Spleen (tissue), 11 donors: ENCODE measurements at regions not wholly inside any gene's neighbourhood (a gene's known extent, or its start where the extent isn't known, plus 50 kb on each side); places are given as distances from the start of the nearest gene placed in this dataset.
"Not testable (repeated sequence)": the region's sequence is repeated elsewhere in the genome, so short reads cannot be mapped to it uniquely, and the experiment has no call there.

Experiments used
- DNase-seq: peaks from one replicate; pipeline ENCODE4 v3.0.0-alpha.2; 2020
- H3K27ac ChIP-seq, 8 donors: fragments of 200-600 bp; sonication (generic) in 7 of 8; 1 replicate in 4 of 8; 2 replicates in 4 of 8; pipeline versions ENCODE4 v1.5.0 to v1.8.0; 2016 to 2021; ENCODE audit warnings: inconsistent platforms in 4 of 8, mild to moderate bottlenecking in 4 of 8, moderate library complexity in 1 of 8
- H3K27me3 ChIP-seq, 7 donors: fragments of 200-600 bp; sonication (generic) in 6 of 7; replicated peaks in 1 of 7; 1 replicate in 4 of 7; 2 replicates in 3 of 7; pipeline versions ENCODE4 v1.5.0 to v1.8.0; 2016 to 2021; ENCODE audit warnings: inconsistent platforms in 3 of 7, mild to moderate bottlenecking in 1 of 7
- H3K36me3 ChIP-seq, 6 donors: fragments of 200-600 bp; sonication (generic) in 5 of 6; 1 replicate in 4 of 6; 2 replicates in 2 of 6; pipeline versions ENCODE4 v1.5.0 to v1.8.0; 2016 to 2021; ENCODE audit warnings: inconsistent platforms in 2 of 6
- H3K4me1 ChIP-seq, 6 donors: fragments of 200-600 bp; sonication (generic) in 5 of 6; 1 replicate in 3 of 6; 2 replicates in 3 of 6; pipeline versions ENCODE4 v1.5.0 to v1.8.0; 2016 to 2021; ENCODE audit warnings: inconsistent platforms in 3 of 6
- H3K4me3 ChIP-seq, 8 donors: fragments of 200-600 bp; sonication (generic) in 7 of 8; 1 replicate in 4 of 8; 2 replicates in 4 of 8; pipeline versions ENCODE4 v1.5.0 to v1.8.0; 2016 to 2021; ENCODE audit warnings: inconsistent platforms in 4 of 8, mild to moderate bottlenecking in 4 of 8, moderate library complexity in 2 of 8
- H3K9me3 ChIP-seq, 8 donors: fragments of 200-600 bp; sonication (generic) in 7 of 8; 1 replicate in 4 of 8; 2 replicates in 4 of 8; pipeline versions ENCODE4 v1.5.0 to v1.8.0; 2016 to 2021; ENCODE audit warnings: inconsistent platforms in 4 of 8
- POLR2A ChIP-seq, 3 donors: fragments of 450-650 bp; IDR thresholded peaks; one replicate each; pipeline ENCODE4 v1.5.1; 2017; ENCODE audit warnings: antibody characterized with exemption in 3 of 3, mild to moderate bottlenecking in 1 of 3
- POLR2AphosphoS5 ChIP-seq, 3 donors: sonication (generic); formaldehyde crosslinking; IDR thresholded peaks; one replicate each; pipeline ENCODE4 v1.5.1; 2017; ENCODE audit warnings: antibody characterized with exemption in 3 of 3
- WGBS, 5 donors: extraction: QIAGEN DNeasy Blood & Tissue Kit in 3 of 5; methylation state at CpG; one replicate each; pipeline versions ENCODE4 v1.1.5 to v1.1.7; 2013 to 2018; 5-methylcytosine and 5-hydroxymethylcytosine counted together
- intact Hi-C: fragments of 100-400 bp; cut with DNase I; formaldehyde crosslinking; loops from one replicate; pipeline ENCODE4 v1.15.0; 2023; ENCODE audit warnings: low total_unique reads
- TF ChIP-seq, protein P1 (sequence below), 11 experiments: fragments of 200-600 bp in 7 of 11; fragments of 450-650 bp in 4 of 11; sonication (generic) in 4 of 11; IDR thresholded peaks in 8 of 11; conservative IDR thresholded peaks in 3 of 11; 1 replicate in 7 of 11; 2 replicates in 4 of 11; pipeline versions ENCODE4 v1.4.0 to v1.8.0; 2016 to 2021; ENCODE audit warnings: antibody characterized with exemption in 11 of 11, inconsistent platforms in 4 of 11, mild to moderate bottlenecking in 1 of 11
- donor health status: healthy with polysubstance abuse.
- donor health status: DM: no; HTN: no; CAD: no; lungs with moderate emphysema.
- donor health status: DM: no; HTN: no; CAD: no.
- donor health status: Bipolar disorder and iron deficiency.
- donor health status: healthy.
- donor health status: DM: no; HTN: no; CAD: no.
- donor health status: DM: yes; HTN: yes; CAD: no.

DNA sequence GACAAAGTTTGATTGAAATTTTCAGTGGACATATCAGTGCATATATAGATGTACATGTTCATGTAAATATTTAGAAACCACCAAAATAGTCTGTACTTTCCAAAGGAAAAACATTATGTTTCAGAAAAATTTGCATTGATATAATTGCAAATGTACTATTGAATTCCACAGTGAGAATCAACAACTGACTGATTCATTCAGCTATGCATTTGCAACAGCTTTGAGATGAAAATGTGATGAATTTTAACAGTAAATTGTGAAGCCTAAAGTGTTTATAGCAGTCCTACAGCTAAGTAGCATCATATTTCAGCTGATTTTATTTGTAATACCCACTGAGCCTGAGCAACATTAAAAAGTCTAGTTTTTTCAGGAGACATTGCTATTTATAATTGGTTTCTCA, 1647.4 kb upstream of the DDX18 start:
- H3K36me3 ChIP-seq = no peaks in the 10 kb centered on the region
- no peak for DNase-seq
- intact Hi-C loops = no loop called here
- no peak for TF ChIP-seq POLR2A (IDR thresholded peaks at IDR 0.05)
- no peak for TF ChIP-seq POLR2AphosphoS5 (IDR thresholded peaks at IDR 0.05)
- TF ChIP-seq, protein P1, sequence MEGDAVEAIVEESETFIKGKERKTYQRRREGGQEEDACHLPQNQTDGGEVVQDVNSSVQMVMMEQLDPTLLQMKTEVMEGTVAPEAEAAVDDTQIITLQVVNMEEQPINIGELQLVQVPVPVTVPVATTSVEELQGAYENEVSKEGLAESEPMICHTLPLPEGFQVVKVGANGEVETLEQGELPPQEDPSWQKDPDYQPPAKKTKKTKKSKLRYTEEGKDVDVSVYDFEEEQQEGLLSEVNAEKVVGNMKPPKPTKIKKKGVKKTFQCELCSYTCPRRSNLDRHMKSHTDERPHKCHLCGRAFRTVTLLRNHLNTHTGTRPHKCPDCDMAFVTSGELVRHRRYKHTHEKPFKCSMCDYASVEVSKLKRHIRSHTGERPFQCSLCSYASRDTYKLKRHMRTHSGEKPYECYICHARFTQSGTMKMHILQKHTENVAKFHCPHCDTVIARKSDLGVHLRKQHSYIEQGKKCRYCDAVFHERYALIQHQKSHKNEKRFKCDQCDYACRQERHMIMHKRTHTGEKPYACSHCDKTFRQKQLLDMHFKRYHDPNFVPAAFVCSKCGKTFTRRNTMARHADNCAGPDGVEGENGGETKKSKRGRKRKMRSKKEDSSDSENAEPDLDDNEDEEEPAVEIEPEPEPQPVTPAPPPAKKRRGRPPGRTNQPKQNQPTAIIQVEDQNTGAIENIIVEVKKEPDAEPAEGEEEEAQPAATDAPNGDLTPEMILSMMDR (IDR thresholded peaks at IDR 0.05 in 8 of 11, conservative IDR thresholded peaks at IDR 0.05 in 3 of 11) = no peak
- no peaks in the 10 kb centered on the region for H3K27me3 ChIP-seq
- peaks cover 0 to 61% (median 34%) of the 10 kb centered on the region in 8 donors for H3K9me3 ChIP-seq
- H3K4me3 ChIP-seq = no peak overlapping the region
- no peaks in the 10 kb centered on the region for H3K4me1 ChIP-seq
- no peak overlapping the region for H3K27ac ChIP-seq

DNA sequence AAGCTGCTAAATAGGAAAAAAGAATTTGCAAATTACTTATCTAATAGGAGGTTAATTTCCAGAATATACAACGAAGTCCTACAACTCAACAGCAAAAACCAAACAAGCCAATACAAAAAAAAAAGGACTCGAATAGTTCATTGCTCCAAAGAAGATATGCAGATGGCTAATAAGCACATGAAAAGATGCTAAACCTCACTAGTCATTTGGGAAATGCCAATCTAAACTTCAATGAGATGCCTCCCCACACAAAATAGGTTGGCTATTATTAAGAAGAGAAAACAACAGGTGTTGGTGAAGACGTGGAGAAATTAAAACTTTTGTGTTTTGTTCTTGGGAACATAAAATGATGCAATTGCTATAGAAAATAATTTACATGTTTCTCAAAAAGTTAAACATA, 1634.4 kb upstream of the DDX18 start:
- Histone ChIP-seq H3K27ac (no peak overlapping the region), H3K36me3 (no peaks in the 10 kb centered on the region), H3K4me3 (no peak overlapping the region), H3K27me3 (no peaks in the 10 kb centered on the region), H3K4me1 (no peaks in the 10 kb centered on the region), H3K9me3 (peaks cover 0 to 43% (median 9%) of the 10 kb centered on the region in 8 donors)
- WGBS, 5 donors = 33 to 42% (median 37%) methylated on average over 3 of the region's 3 CpGs
- no peak for DNase-seq
- intact Hi-C loops = no loop called here
- TF ChIP-seq POLR2AphosphoS5 (IDR thresholded peaks at IDR 0.05) (no peak), POLR2A (IDR thresholded peaks at IDR 0.05) (no peak)
- TF ChIP-seq, protein P1 (IDR thresholded peaks at IDR 0.05 in 8 of 11, conservative IDR thresholded peaks at IDR 0.05 in 3 of 11) = no peak

GRCh38 chr2:116190684-116191083, 1623.8 kb upstream of the DDX18 start:
- 66 to 85% (median 70%) methylated on average over 2 of the region's 2 CpGs for WGBS, 5 donors
- H3K4me1 ChIP-seq, H3K36me3 ChIP-seq, intact Hi-C loops, H3K4me3 ChIP-seq, DNase-seq, H3K27ac ChIP-seq, H3K27me3 ChIP-seq: not testable (repeated sequence)
- peaks cover 4 to 91% (median 60%) of the 10 kb centered on the region in 8 donors for H3K9me3 ChIP-seq

DNA sequence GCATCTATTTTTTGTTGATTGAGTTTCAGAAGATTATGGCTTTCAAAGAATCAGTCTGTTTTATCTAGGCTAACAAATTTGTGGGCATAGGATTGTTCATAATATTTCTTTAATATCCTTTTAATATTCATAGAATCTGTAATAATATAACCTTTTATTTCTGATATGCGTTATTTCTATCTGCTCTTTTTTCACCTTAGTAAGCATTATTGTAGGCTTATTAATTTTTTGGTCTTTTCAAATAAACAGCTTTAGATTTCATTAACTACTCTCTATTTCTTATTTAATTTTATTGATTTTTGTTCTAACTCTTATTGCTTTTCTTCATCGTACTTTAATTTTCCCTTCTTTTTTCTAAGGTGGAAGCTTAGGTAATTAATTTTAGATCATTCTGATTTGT, 1614.4 kb upstream of the DDX18 start:
- Histone ChIP-seq H3K4me3 (no peak overlapping the region), H3K27ac (no peak overlapping the region), H3K27me3 (no peaks in the 10 kb centered on the region), H3K9me3 (peaks cover 0 to 53% (median 16%) of the 10 kb centered on the region in 8 donors), H3K4me1 (no peaks in the 10 kb centered on the region), H3K36me3 (no peaks in the 10 kb centered on the region)
- TF ChIP-seq POLR2A (IDR thresholded peaks at IDR 0.05) (no peak), POLR2AphosphoS5 (IDR thresholded peaks at IDR 0.05) (no peak)
- TF ChIP-seq, protein P1 (IDR thresholded peaks at IDR 0.05 in 8 of 11, conservative IDR thresholded peaks at IDR 0.05 in 3 of 11) = no peak
- DNase-seq = no peak
- 84 to 90% (median 90%) methylated on average over 2 of the region's 2 CpGs for WGBS, 5 donors
- intact Hi-C loops = no loop called here

DNA sequence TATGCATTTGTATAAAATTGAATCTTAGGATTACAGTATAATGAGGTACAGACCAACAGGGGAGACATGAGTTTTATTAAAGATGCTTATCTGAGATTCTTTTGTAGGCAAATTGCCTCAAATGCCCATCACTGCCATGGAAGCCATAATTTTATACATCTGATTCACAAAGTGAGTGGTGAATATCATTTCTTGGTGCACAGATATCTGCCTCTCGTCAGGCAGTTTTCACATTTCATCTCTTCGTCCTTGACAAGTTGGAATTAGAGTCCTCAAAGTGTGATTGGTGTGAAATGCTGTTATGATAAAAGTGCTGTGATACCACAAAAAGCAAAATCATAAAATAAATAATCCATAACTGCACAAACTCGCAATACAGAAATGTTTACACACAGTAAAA, 1602.8 kb upstream of the DDX18 start:
- no peak for TF ChIP-seq POLR2AphosphoS5 (IDR thresholded peaks at IDR 0.05)
- TF ChIP-seq, protein P1 (IDR thresholded peaks at IDR 0.05 in 8 of 11, conservative IDR thresholded peaks at IDR 0.05 in 3 of 11) = no peak
- no peak for TF ChIP-seq POLR2A (IDR thresholded peaks at IDR 0.05)
- Histone ChIP-seq H3K4me3 (no peak overlapping the region), H3K4me1 (no peaks in the 10 kb centered on the region), H3K27me3 (no peaks in the 10 kb centered on the region), H3K9me3 (peaks cover 0 to 8% (median 5%) of the 10 kb centered on the region in 8 donors), H3K36me3 (no peaks in the 10 kb centered on the region), H3K27ac (no peak overlapping the region)
- no peak for DNase-seq
- intact Hi-C loops = no loop called here
- WGBS, 5 donors = 63 to 81% (median 72%) methylated on average over 3 of the region's 3 CpGs
